Upper lobe of right lung (tissue), 1 donor: ENCODE measurements at regions not wholly inside any gene's neighbourhood (a gene's known extent, or its start where the extent isn't known, plus 50 kb on each side); places are given as distances from the start of the nearest gene placed in this dataset.

ENCODE experiments used
- ATAC-seq: fragments of 200-7000 bp; cut with Tn5 transposase; one replicate; pipeline ENCODE4 v1.9.1; 2020; ENCODE audit warnings: mild to moderate bottlenecking, moderate library complexity
- DNase-seq: peaks from one replicate; pipeline ENCODE4 v3.0.0-alpha.2; 2020
- H3K27ac ChIP-seq: fragments of 200-600 bp; one replicate; pipeline ENCODE4 v1.8.0; 2022
- H3K27me3 ChIP-seq: fragments of 200-600 bp; one replicate; pipeline ENCODE4 v1.8.0; 2022; ENCODE audit warnings: mild to moderate bottlenecking
- H3K36me3 ChIP-seq: fragments of 200-600 bp; one replicate; pipeline ENCODE4 v1.8.0; 2022
- H3K4me1 ChIP-seq: fragments of 200-600 bp; one replicate; pipeline ENCODE4 v1.8.0; 2022
- H3K4me3 ChIP-seq: fragments of 200-600 bp; one replicate; pipeline ENCODE4 v1.8.0; 2022; ENCODE audit warnings: mild to moderate bottlenecking
- H3K9me3 ChIP-seq: fragments of 200-600 bp; one replicate; pipeline ENCODE4 v1.8.0; 2022
- intact Hi-C: fragments of 100-400 bp; cut with DNase I; formaldehyde crosslinking; loops from one replicate; pipeline ENCODE4 v1.11.0; 2022
- TF ChIP-seq, protein P1 (sequence below): fragments of 200-600 bp; IDR thresholded peaks from one replicate; pipeline ENCODE4 v1.8.0; 2022; ENCODE audit warnings: antibody characterized with exemption
- donor health status: DM: no; HTN: yes; CAD: no; lungs with severe emphysema.

GRCh38 chr20:17808782-17809181 is 109.0 kb downstream of the BANF2 start:
- Histone ChIP-seq H3K4me3 (no peak overlapping the region), H3K27ac (peak overlapping the region; percentile 37), H3K36me3 (no peaks in the 10 kb centered on the region), H3K27me3 (no peaks in the 10 kb centered on the region), H3K4me1 (peaks cover 30% of the 10 kb centered on the region), H3K9me3 (no peaks in the 10 kb centered on the region)
- DNase-seq = no peak
- TF ChIP-seq, protein P1, sequence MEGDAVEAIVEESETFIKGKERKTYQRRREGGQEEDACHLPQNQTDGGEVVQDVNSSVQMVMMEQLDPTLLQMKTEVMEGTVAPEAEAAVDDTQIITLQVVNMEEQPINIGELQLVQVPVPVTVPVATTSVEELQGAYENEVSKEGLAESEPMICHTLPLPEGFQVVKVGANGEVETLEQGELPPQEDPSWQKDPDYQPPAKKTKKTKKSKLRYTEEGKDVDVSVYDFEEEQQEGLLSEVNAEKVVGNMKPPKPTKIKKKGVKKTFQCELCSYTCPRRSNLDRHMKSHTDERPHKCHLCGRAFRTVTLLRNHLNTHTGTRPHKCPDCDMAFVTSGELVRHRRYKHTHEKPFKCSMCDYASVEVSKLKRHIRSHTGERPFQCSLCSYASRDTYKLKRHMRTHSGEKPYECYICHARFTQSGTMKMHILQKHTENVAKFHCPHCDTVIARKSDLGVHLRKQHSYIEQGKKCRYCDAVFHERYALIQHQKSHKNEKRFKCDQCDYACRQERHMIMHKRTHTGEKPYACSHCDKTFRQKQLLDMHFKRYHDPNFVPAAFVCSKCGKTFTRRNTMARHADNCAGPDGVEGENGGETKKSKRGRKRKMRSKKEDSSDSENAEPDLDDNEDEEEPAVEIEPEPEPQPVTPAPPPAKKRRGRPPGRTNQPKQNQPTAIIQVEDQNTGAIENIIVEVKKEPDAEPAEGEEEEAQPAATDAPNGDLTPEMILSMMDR = no peak
- no peak for ATAC-seq
- intact Hi-C loops = no loop called here

DNA sequence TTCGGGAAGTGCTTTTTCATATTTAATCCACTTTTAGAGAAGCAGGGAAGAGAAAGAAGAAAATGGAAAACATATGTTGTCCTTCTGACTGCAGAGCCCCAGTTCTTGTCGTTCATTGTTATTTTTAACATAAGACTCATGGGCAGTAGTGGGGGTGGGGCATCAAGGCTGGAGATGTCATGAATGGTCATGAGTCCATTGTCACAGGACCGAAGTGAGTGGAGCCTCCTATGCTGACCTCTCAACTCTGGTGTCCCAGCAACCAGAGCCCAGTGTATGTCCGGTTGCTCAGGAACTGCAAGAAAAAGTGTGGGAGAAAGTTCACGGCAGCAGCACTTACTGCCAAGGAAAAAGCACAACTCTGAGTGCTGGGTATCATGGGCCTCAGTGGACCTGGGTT is 108.6 kb downstream of the BANF2 start:
- ATAC-seq (peak; percentile 66), DNase-seq (no peak)
- Histone ChIP-seq H3K4me3 (no peak overlapping the region), H3K9me3 (no peaks in the 10 kb centered on the region), H3K27ac (peak overlapping the region; percentile 37), H3K36me3 (no peaks in the 10 kb centered on the region), H3K27me3 (no peaks in the 10 kb centered on the region), H3K4me1 (peaks cover 30% of the 10 kb centered on the region)
- TF ChIP-seq, protein P1 = no peak
- intact Hi-C loops = no loop called here

GRCh38 chr20:17807651-17808050 is 107.9 kb downstream of the BANF2 start:
- H3K9me3 ChIP-seq = no peaks in the 10 kb centered on the region
- H3K4me3 ChIP-seq = no peak overlapping the region
- H3K4me1 ChIP-seq = peaks cover 30% of the 10 kb centered on the region
- intact Hi-C loops = no loop called here
- TF ChIP-seq, protein P1 = no peak
- no peaks in the 10 kb centered on the region for H3K27me3 ChIP-seq
- H3K27ac ChIP-seq = peak overlapping the region; percentile 38
- DNase-seq (no peak), ATAC-seq (no peak)
- H3K36me3 ChIP-seq = no peaks in the 10 kb centered on the region

DNA sequence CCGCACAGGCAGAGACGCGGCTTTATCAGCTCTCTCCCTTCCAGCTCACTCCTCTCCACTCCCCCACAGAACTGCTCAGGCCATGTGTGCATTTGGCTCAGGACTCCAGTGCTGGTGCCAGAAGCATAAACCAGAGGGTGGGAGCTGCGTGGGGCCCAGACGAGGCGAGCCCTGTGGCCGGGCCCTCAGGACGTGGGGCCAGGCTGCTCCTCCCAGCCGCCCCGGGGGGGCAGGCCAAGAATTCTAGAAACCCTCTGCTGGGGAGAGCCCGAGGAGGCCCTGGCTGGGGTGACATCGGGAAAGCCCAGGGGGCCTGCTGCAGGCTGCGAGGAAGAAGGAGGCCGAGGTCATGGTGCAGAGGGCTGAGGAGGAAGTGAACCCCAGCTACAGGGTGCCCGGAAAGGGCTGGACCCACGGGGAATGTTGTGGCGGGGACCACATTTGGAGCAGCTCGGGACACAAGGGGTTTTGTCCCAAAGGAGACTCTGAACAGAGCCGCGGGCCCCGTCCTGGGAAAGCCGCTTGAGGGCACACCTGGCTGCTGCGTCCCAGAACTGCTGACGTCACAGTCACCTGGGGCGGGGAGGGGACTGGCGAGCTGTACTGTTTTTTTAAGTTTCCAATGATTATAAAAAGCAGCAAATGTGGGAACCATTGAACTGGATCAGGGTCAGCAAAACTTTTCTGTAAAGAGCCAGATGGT is 107.1 kb downstream of the BANF2 start:
- ATAC-seq = peak; percentile 53
- Histone ChIP-seq H3K27me3 (no peaks in the 10 kb centered on the region), H3K27ac (peak overlapping the region; percentile 38), H3K4me3 (no peak overlapping the region), H3K36me3 (no peaks in the 10 kb centered on the region), H3K4me1 (peaks cover 30% of the 10 kb centered on the region), H3K9me3 (no peaks in the 10 kb centered on the region)
- TF ChIP-seq, protein P1 = no peak
- no peak for DNase-seq
- intact Hi-C loops = no loop called here

GRCh38 chr20:17806107-17806506 is 106.3 kb downstream of the BANF2 start:
- Histone ChIP-seq H3K27me3 (no peaks in the 10 kb centered on the region), H3K4me3 (no peak overlapping the region), H3K27ac (peak overlapping the region; percentile 38), H3K4me1 (peaks cover 30% of the 10 kb centered on the region), H3K36me3 (no peaks in the 10 kb centered on the region), H3K9me3 (no peaks in the 10 kb centered on the region)
- intact Hi-C loops = no loop called here
- DNase-seq (no peak), ATAC-seq (no peak)
- TF ChIP-seq, protein P1 = no peak

- no peaks in the 10 kb centered on the region for H3K9me3 ChIP-seq
- intact Hi-C loops = no loop called here
- ATAC-seq = no peak
Measured at GRCh38 chr20:17803765-17804164, 104.0 kb downstream of the BANF2 start.

More at GRCh38 chr20:17803765-17804164, 104.0 kb downstream of the BANF2 start:
- peaks cover 14% of the 10 kb centered on the region for H3K4me1 ChIP-seq
- DNase-seq = no peak
- no peaks in the 10 kb centered on the region for H3K36me3 ChIP-seq
- H3K27ac ChIP-seq = no peak overlapping the region
- TF ChIP-seq, protein P1 = no peak
- no peaks in the 10 kb centered on the region for H3K27me3 ChIP-seq
- no peak overlapping the region for H3K4me3 ChIP-seq
